K562 (cell line): ENCODE measurements at regions not wholly inside any gene's neighbourhood (a gene's known extent, or its start where the extent isn't known, plus 50 kb on each side); places are given as distances from the start of the nearest gene placed in this dataset.

Experiments
- ATAC-seq: fragments of 200-7000 bp; cut with Tn5 transposase; 3 replicates; pipeline ENCODE4 v1.9.1; 2020; ENCODE audit warnings: moderate library complexity
- BruUV-seq: library from RNA; stranded (reverse); fragments of 400-500 nt; replicated peaks from 2 replicates; lab custom pipeline; 2021; lab: Mats Ljungman, UMichigan
- CTCF ChIA-PET: fragments of 300-600 bp; formaldehyde crosslinking; extraction: SDS; loops from one replicate; lab custom pipeline; 2021; ENCODE audit warnings: low intra/inter-chr PET ratio; lab: Yijun Ruan, JAX
- POLR2A ChIA-PET: fragments of 300-600, 350-650 bp; sonication (Branson Sonifier 250); formaldehyde crosslinking; extraction: SDS; loops from one replicate; lab custom pipeline; 2021; ENCODE audit warnings: antibody characterized with exemption, inconsistent platforms; lab: Yijun Ruan, JAX
- DNase-seq, 4 experiments: peaks; one replicate each; pipeline versions ENCODE4 v3.0.0 to v3.0.0-alpha.2; 2011 to 2018; ENCODE audit warnings: low spot score in 3 of 4, mixed read lengths in 3 of 4; ENCODE audit errors: extremely low read depth in 1 of 4
- FAIRE-seq: peaks from 2 replicates; lab custom pipeline; 2011; peaks lifted over from hg19 to GRCh38; lab: Jason Lieb, UNC
- H2AFZ ChIP-seq: 2 replicates; pipeline ENCODE4 v1.6.0; 2011; ENCODE audit warnings: low read depth, low read length, control low read depth, inconsistent platforms
- H3K27ac ChIP-seq: fragments of 200-600 bp; 3 replicates; pipeline ENCODE4 v1.8.0; 2011; ENCODE audit warnings: low read depth, mild to moderate bottlenecking, control low read depth, inconsistent platforms, low read length, moderate library complexity, mixed read lengths; ENCODE audit errors: extremely low read depth
- H3K27me3 ChIP-seq, 2 experiments: fragments of 300-600 bp in 1 of 2; 2 replicates in 1 of 2; 3 replicates in 1 of 2; pipeline versions ENCODE4 v1.6.0 to v1.8.0; 2011; ENCODE audit warnings: inconsistent platforms in 2 of 2, low read length in 2 of 2, mild to moderate bottlenecking in 1 of 2, mixed read lengths in 1 of 2, moderate library complexity in 1 of 2; ENCODE audit not compliant: control insufficient read depth in 2 of 2, insufficient read depth in 2 of 2
- H3K36me3 ChIP-seq: fragments of 300-600 bp; 3 replicates; pipeline ENCODE4 v1.8.0; 2011; ENCODE audit warnings: mild to moderate bottlenecking, low read length, inconsistent platforms; ENCODE audit not compliant: control insufficient read depth, insufficient read depth
- H3K4me1 ChIP-seq, 2 experiments: fragments of 200-600 bp in 1 of 2; replicated peaks in 1 of 2; 2 replicates in 1 of 2; 3 replicates in 1 of 2; pipeline versions ENCODE4 v1.5.1 to v1.8.0; 2011; ENCODE audit warnings: inconsistent platforms in 2 of 2, low read length in 2 of 2, mild to moderate bottlenecking in 1 of 2, mixed read lengths in 1 of 2, moderate library complexity in 1 of 2; ENCODE audit not compliant: control insufficient read depth in 2 of 2, insufficient read depth in 2 of 2
- H3K4me2 ChIP-seq: 2 replicates; pipeline ENCODE4 v1.6.1; 2011; ENCODE audit warnings: low read length, control low read depth, inconsistent platforms, mixed read lengths; ENCODE audit not compliant: insufficient read depth
- H3K4me3 ChIP-seq: fragments of 200-600 bp; sonication (generic), shearing (Covaris generic); 2 replicates; pipeline ENCODE4 v1.5.1; 2016; ENCODE audit warnings: control low read depth, inconsistent platforms
- H3K79me2 ChIP-seq: fragments of 200-600 bp; 3 replicates; pipeline ENCODE4 v1.8.0; 2011; ENCODE audit warnings: low read length, inconsistent platforms; ENCODE audit not compliant: control insufficient read depth, insufficient read depth
- H3K9ac ChIP-seq, 2 experiments: 2 replicates each; pipeline versions ENCODE4 v1.6.0 to v1.6.1; 2011; ENCODE audit warnings: low read depth in 2 of 2, low read length in 2 of 2, control low read depth in 1 of 2, inconsistent platforms in 1 of 2, mild to moderate bottlenecking in 1 of 2, mixed read lengths in 1 of 2; ENCODE audit not compliant: insufficient read depth in 1 of 2
- H3K9me1 ChIP-seq: one replicate; pipeline ENCODE4 v1.6.0; 2011; ENCODE audit warnings: inconsistent platforms, mild to moderate bottlenecking, low read length, moderate library complexity; ENCODE audit not compliant: control insufficient read depth, insufficient read depth
- H3K9me3 ChIP-seq: replicated peaks from 2 replicates; pipeline ENCODE4 v1.5.1; 2011; ENCODE audit warnings: low read depth, low read length, inconsistent platforms; ENCODE audit not compliant: control insufficient read depth, insufficient read depth
- H4K20me1 ChIP-seq: replicated peaks from 2 replicates; pipeline ENCODE4 v1.6.1; 2011; ENCODE audit warnings: low read length, inconsistent platforms, mixed read lengths; ENCODE audit not compliant: control insufficient read depth, insufficient read depth
- BDP1 ChIP-seq: IDR thresholded peaks from 3 replicates; pipeline ENCODE4 v1.6.1; 2011; ENCODE audit not compliant: insufficient read length, insufficient read depth
- E2F4 ChIP-seq: sonication (generic); formaldehyde crosslinking; IDR thresholded peaks from 2 replicates; pipeline ENCODE4 v1.8.0; 2022; ENCODE audit warnings: mild to moderate bottlenecking, low read depth, missing genetic modification reagents
- FIP1L1 ChIP-seq: fragments of 200-400 bp; formaldehyde crosslinking; IDR thresholded peaks from 2 replicates; pipeline ENCODE4 v1.6.1; 2018; ENCODE audit warnings: mild to moderate bottlenecking, low read depth, low read length; ENCODE audit not compliant: poor library complexity, severe bottlenecking
- MGA ChIP-seq: fragments of 450-650 bp; IDR thresholded peaks from 2 replicates; pipeline ENCODE4 v1.6.1; 2016; ENCODE audit warnings: mild to moderate bottlenecking, moderate library complexity
- ZNF239 ChIP-seq: fragments of 250-450 bp; sonication (Bioruptor Pico); IDR thresholded peaks from 2 replicates; pipeline ENCODE4 v1.4.0; 2020; ENCODE audit warnings: mild to moderate bottlenecking
- WGBS: fragments of 100-300 bp; shearing (Covaris generic); methylation state at CpG from one replicate; pipeline ENCODE4 v1.1.6; 2016; ENCODE audit warnings: low coverage, mixed read lengths; ENCODE audit not compliant: insufficient coverage; ENCODE audit errors: missing lambda C conversion rate; 5-methylcytosine and 5-hydroxymethylcytosine counted together
- in situ Hi-C: fragments of 300-500 bp; cut with MboI; formaldehyde crosslinking; loops from 4 replicates; pipeline ENCODE4 v1.15.0; 2018; ENCODE audit warnings: inconsistent platforms, mixed read lengths
- intact Hi-C: fragments of 100-400 bp; cut with micrococcal nuclease; formaldehyde crosslinking; loops from 2 replicates; pipeline ENCODE4 v1.14.2; 2022
- TF ChIP-seq, protein P1 (sequence below): fragments of 250-450 bp; sonication (Bioruptor Pico); IDR thresholded peaks from 2 replicates; pipeline ENCODE4 v1.9.0; 2021; ENCODE audit warnings: mild to moderate bottlenecking, inconsistent platforms

GRCh38 chr5:20215257-20215656 lies 227.3 kb upstream of the CDH18 start (continued):
- TF ChIP-seq E2F4 (CRISPR knock-in tag) = no peak
- TF ChIP-seq BDP1 = no peak
- TF ChIP-seq, all 486 proteins: peak for 0

DNA sequence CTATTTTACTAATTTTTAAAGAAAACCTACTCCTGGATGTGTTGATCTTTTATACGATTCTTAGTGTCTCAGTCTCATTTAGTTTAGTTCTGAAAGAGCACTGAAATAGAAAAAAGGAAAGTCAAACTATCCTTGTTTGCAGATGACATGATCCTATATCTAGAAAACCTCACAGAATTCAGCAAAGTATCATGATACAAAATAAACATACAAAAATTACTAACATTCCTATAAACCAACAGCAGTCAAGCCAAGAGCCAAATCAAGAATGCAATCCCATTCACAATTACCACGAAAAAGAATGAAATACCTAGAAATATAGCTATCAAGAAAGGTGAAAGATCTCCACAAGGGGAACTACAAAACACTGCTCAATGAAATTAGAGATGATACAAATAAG lies 225.8 kb upstream of the CDH18 start:
- no peak overlapping the region for H2AFZ ChIP-seq
- DNase-seq = no peak
- no peaks in the 10 kb centered on the region for H3K9me3 ChIP-seq
- BruUV-seq = no TSS peak
- no peak overlapping the region for H3K9ac ChIP-seq
- H3K4me2 ChIP-seq = no peak overlapping the region
- H3K9me1 ChIP-seq = no peaks in the 10 kb centered on the region
- intact Hi-C loops = no loop called here
- ChIA-PET POLR2A (no interaction called here), CTCF (no interaction called here)
- in situ Hi-C loops = loop anchor here (5.0 kb wide), 1 partner anchor 1527 kb away; no protein-coding TSS in a partner anchor
- no peaks in the 10 kb centered on the region for H3K27me3 ChIP-seq
- no peaks in the 10 kb centered on the region for H3K4me1 ChIP-seq
- no peaks in the 10 kb centered on the region for H3K79me2 ChIP-seq
- no peak overlapping the region for H3K4me3 ChIP-seq
- no peaks in the 10 kb centered on the region for H4K20me1 ChIP-seq
- WGBS = 2% methylated on average over 2 of the region's 2 CpGs
- no peaks in the 10 kb centered on the region for H3K36me3 ChIP-seq
- no peak for FAIRE-seq
- no peak overlapping the region for H3K27ac ChIP-seq
- ATAC-seq = no peak
- no peak for TF ChIP-seq ZNF239
- TF ChIP-seq MGA = no peak
- TF ChIP-seq FIP1L1 = no peak
- TF ChIP-seq, protein P1, sequence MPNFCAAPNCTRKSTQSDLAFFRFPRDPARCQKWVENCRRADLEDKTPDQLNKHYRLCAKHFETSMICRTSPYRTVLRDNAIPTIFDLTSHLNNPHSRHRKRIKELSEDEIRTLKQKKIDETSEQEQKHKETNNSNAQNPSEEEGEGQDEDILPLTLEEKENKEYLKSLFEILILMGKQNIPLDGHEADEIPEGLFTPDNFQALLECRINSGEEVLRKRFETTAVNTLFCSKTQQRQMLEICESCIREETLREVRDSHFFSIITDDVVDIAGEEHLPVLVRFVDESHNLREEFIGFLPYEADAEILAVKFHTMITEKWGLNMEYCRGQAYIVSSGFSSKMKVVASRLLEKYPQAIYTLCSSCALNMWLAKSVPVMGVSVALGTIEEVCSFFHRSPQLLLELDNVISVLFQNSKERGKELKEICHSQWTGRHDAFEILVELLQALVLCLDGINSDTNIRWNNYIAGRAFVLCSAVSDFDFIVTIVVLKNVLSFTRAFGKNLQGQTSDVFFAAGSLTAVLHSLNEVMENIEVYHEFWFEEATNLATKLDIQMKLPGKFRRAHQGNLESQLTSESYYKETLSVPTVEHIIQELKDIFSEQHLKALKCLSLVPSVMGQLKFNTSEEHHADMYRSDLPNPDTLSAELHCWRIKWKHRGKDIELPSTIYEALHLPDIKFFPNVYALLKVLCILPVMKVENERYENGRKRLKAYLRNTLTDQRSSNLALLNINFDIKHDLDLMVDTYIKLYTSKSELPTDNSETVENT (CRISPR knock-in tag) = no peak
